ENCODE measurements at regions not wholly inside any gene's neighbourhood (a gene's known extent, or its start where the extent isn't known, plus 50 kb on each side); places are given as distances from the start of the nearest gene placed in this dataset.
A peak's percentile ranks its signal among the peaks of the same experiment; 100 is the strongest.
"Not testable (repeated sequence)": the region's sequence is repeated elsewhere in the genome, so short reads cannot be mapped to it uniquely, and the experiment has no call there.

DNA sequence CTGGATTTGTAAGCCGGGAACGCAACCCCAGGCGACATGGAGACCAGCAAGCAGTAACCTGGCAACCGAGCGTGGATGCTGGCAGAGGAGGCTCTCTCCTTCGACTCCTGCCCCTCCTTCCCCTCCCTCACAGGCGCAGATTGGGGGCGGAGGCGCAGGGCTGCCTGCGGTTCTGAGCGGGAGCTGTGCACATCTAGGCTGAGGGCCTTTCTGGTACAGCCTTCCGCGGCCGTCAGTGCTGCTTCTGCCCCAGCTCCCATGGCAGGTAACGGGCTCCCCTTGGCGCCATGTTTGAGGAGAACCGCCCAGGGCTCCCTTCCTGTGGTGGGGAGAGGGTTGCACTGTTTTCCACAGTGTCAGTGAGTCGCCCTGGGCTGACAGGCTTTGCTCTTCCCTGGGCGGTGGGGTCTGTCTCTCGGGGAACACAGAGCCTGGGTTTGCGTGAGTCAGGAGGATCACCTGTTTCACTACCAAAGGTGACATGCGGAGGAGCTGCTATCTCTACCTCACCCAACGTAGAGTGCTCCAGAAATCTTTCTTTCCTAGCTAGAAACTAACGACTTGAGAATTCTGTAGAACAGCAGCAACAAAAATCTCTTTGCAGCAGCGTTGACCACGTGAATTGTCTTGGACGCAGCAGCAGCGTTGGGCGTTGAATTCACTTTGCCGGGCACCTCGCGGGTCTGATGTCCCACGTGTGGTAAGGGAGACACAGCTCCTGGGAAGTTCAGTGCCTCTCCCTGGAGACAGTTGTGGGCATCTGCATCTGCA, 154.8 kb upstream of the COBL start:
- DNase-seq: no peak

- DNase-seq: peak; percentile 5
Observed at GRCh38 chr7:51467384-51468017, 150.9 kb upstream of the COBL start.

GRCh38 chr7:51459809-51460208, 143.2 kb upstream of the COBL start:
- DNase-seq: no peak

DNA sequence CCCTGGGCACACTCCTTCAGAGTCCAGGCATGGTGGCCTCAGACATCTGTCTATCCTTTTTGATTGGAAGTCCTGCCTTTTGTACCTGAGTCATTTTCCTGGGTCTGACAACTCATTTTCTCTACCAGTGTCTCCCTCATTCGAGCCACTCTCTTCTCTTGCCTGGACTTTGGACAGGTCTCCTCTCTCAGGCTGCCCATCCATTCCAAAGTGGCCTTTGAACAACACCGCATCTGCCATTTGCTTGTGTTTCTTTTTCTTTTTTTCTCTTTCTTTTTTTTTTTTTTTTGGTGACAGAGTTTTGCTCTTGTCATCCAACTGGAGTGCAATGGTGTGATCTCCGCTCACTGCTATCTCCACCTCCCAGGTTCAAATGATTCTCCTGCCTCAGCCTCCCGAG, 142.1 kb upstream of the COBL start:
- no peak for DNase-seq

DNA sequence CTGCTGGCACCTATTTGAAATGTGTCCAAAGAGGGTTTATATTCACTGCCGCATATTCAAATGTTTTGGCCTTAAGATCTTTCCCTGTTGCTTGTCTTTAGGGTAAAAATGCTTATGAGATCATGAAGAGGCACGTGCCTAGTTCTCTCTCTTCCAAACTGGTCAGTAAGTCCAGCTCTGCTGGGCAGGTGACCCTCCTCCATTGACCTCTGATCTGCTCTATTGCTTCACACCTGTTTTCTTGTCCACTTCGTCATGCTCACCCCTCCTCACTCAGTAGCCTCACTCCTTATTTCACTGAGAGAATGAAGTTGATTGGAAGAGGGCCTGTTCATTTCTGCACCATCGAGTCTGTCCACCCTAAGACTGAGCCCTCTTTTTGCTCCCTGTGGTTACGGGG, 140.5 kb upstream of the COBL start:
- no peak for DNase-seq

DNA sequence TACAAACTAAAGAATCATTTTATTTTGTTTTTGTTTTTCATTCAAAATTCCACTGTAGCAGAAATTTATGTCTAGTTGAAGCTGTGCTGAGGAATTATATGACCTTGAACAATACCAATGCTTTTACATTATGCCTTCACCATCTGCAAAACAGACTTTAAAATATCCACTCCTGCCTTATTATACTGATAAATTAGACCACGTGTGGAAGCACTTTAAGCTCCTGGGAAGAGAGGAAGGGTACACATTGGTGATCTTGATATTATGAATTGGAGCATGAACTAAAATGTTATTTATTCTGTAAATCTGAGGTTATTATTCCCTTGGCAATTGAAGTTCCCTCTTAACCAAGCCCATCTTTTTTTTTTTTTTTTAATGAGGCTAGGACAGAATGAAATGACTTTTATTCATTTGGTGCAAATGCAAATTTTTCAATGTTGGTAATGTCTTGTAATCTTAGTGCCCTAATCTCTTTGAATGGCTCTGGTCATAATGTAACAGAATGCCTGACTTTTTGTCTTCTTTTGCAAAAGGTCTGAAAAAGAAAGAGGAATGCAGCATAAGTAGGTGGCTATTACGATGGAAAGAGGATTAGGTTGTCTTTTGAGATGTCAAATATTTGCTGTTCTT, 139.9 kb upstream of the COBL start:
- no peak for DNase-seq

- DNase-seq: no peak
Observed at GRCh38 chr7:51455948-51456347, 139.3 kb upstream of the COBL start.

- DNase-seq: no peak
Observed at GRCh38 chr7:51455513-51455912, 138.9 kb upstream of the COBL start.

- no peak for DNase-seq
Observed at GRCh38 chr7:51455086-51455485, 138.5 kb upstream of the COBL start.

DNA sequence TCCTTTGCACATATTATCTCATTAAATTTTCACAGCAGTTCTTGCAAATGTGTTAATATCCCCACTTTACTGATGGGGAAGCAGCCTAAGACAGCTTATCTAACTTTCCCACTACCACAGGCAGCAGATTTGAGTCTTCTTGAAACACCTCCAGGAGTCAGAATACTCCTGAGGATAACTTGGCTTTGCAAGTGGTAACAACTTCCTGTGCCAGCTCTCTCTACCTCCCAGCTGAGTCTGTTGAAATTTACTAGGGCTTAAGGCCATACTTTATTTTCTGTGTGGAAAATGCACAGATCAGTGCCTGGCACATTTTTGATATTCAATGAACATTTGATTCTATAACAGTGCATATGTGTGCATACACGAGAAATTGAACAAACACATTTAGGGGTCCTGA, 136.1 kb upstream of the COBL start:
- DNase-seq: no peak

DNA sequence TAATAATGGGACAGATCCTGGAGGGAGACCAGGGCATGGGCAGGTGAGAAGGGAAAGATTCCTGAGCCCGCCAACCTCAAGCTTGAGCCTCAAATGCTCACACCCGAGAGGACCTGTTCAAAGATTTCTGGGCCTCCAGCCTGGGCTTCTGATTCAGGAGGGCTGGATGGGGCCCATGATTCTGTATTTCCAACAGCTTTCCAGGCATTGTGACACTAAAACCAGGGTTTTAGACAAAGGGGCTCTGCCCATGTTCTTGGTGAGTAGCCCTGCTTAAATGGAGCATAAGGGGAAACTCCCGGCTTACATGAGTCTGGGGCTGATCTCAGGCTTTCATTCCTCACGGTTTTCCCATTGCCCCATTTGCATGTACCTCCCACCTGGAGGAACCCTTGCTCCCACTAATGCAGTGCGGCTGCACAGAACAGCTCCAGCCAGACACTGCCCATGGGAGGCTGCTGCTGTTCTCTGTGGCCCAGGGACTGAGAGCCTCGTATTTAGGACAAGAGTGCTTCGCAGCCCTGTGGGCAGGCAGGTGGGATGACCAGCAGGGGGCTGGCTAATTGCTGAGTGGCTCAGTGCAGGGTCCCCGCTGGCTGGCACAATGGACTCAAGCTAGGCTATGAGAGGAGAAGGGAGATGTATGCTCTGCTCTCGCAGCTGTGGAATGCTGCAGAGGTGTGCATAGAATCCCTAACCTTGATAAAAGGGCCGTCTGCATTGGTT, 135.3 kb upstream of the COBL start:
- no peak for DNase-seq

GRCh38 chr7:51450541-51450940, 133.9 kb upstream of the COBL start:
- DNase-seq: no peak

DNA sequence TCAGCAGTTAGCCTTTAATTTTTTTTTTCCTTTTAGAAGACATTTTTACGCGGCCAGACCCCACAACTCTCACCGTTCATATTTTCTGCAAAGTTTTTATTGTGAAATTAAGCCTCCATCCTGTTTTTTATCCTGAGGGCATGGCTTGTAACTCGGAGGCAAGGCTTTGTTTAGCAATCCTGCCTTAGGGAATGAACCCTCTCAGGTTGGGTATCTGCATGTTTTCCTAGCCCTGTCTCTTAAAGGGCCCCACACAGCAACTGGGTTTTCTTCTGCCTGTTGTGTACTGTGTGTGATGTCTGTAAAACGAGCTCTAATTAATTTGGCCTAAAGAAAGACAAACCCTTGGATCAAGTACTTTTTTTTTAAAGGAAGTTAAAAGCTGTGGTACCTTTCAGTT, 130.2 kb upstream of the COBL start:
- no peak for DNase-seq

DNA sequence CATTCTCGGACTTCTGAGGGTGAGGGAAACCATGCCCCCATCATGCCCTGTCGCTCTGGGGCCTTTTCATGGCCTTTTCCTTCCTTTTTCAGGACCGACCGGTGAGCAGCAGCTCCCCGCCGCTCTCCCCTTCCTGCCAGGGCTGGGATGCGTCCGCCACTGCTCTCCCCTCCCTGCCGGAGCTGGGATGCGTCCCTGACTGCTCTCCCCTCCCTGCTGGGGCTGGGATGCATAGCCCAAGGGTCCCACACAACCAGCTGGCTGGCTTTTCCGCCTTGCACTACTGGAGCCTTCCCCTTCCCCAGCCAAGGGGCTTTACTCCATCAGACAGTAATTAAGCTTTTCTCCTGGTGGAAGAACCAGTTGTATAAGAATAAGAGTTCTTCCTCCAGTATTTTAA, 129.7 kb upstream of the COBL start:
- DNase-seq: no peak

DNA sequence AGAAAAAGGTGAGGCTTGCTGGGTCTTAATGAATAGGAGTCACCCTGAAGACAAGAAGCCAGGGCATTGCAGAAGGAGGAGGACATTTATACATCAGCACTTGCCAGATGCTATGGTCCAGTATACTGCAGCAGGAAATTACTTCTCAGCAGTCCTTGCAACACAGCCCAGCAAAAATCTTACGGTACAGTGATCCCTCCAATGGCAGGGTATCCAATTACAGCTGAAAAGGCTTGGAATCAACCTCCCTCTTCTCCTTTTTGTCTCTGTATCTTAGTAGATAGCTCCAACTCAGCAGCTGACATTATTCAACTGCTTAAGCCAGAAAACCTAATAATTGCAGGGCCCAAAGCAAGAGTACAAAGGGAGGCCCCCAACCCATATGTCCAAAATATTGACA, 128.3 kb upstream of the COBL start:
- no peak for DNase-seq

- DNase-seq: peak; percentile 37
Observed at GRCh38 chr7:51430480-51431086, 114.0 kb upstream of the COBL start.

DNA sequence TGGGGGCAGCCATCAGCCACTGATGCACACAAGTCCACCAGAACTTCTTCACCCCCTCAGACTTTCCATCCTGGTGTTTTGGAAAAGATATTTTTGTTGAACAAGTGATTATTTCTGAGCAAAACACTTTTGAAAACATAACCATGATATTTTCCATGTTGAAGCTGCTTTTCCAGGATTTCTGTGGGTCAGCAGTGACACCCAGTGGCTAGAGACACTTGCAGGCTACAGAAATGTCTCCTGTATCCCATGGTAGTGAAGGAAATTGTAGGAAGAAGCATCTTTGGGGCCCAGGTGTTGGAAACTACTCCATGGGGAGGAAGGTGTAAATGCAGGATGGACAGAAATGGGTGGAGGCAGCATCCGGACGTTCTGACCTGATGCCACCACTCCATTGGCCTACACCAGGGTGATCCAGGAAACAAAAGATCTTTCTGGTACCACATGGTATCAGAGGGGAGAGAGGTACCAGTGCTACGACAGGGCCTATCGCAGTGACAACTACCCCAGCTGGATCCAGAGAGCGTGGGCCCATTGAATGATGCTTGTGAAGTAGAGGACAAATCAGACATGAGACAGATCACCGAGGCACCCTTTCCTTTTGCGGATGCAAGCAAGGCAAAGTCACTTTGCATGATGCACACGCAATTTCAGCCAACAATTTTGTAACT, 111.7 kb upstream of the COBL start:
- no peak for DNase-seq

DNA sequence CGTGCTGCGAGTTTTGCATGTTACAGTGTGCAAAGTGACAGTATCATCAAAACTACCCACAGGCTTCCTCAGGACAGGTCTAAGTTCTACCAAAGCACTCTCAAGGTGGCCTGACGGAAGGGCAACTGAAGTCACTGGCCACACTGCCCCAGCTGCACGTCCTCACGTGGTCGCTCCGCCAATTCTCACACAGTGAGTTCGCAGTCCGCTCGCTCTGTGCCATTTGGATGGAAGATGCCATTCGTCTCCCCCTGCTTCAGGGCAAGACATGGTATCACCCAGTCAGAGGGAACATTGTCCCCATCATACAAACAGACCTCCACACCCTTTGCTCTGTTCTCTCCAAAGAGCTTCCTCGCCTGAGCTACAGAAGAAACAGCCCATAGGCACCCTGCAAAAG, 109.6 kb upstream of the COBL start:
- DNase-seq: no peak

- not testable (repeated sequence) for DNase-seq
Observed at GRCh38 chr7:51409934-51410333, 93.3 kb upstream of the COBL start.

DNA sequence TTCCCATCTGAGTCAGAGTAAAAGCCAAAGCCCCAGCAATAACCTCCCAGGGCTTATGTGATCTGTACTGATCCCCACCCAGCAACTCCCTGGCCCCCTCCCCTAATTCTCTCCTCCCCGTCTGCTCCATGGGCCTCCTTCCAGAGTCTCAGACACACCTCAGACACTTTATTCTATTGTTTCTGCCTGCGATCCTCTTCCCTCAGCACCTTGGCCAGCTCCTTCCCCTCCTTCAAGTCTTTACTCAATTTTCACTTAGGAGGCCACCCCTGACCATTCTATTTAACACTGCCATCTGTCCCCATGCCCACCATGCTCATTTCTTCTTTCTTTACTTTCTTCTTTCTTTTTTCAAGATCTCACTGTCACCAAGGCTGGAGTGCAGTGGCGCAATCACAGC, 81.0 kb upstream of the COBL start:
- not testable (repeated sequence) for DNase-seq

GRCh38 chr7:51393003-51393402, 76.4 kb upstream of the COBL start:
- DNase-seq: not testable (repeated sequence)

- not testable (repeated sequence) for DNase-seq
Observed at GRCh38 chr7:51389952-51390351, 73.3 kb upstream of the COBL start.
